Body of pancreas (tissue), 4 donors: ENCODE measurements at regions not wholly inside any gene's neighbourhood (a gene's known extent, or its start where the extent isn't known, plus 50 kb on each side); places are given as distances from the start of the nearest gene placed in this dataset.

Experiments used
- ATAC-seq: fragments of 150-250 bp; one replicate; pipeline ENCODE4 v1.9.1; 2016
- DNase-seq, 4 donors: peaks; one replicate each; pipeline ENCODE4 v3.0.0-alpha.2; 2019
- H3K27ac ChIP-seq, 4 donors: fragments of 200-600 bp; sonication (generic); 1 replicate in 3 of 4; 2 replicates in 1 of 4; pipeline versions ENCODE4 v1.5.1 to v1.6.1; 2016 to 2019; ENCODE audit warnings: mild to moderate bottlenecking in 1 of 4, mixed read lengths in 1 of 4, moderate library complexity in 1 of 4
- H3K27me3 ChIP-seq, 2 donors: fragments of 200-600 bp; sonication (generic); one replicate each; pipeline ENCODE4 v1.6.0; 2016; ENCODE audit warnings: mild to moderate bottlenecking in 1 of 2
- H3K36me3 ChIP-seq, 2 donors: fragments of 200-600 bp; sonication (generic); replicated peaks in 1 of 2; 2 replicates each; pipeline ENCODE4 v1.5.1; 2016; ENCODE audit warnings: low read depth in 2 of 2; ENCODE audit not compliant: insufficient read depth in 1 of 2
- H3K4me1 ChIP-seq: fragments of 200-600 bp; sonication (generic); one replicate; pipeline ENCODE4 v1.6.0; 2016
- H3K4me3 ChIP-seq, 2 donors: fragments of 200-600 bp; sonication (generic); 1 replicate in 1 of 2; 2 replicates in 1 of 2; pipeline ENCODE4 v1.5.1; 2016 to 2019
- H3K9me3 ChIP-seq, 3 donors: fragments of 200-600 bp; sonication (generic); 1 replicate in 2 of 3; 2 replicates in 1 of 3; pipeline ENCODE4 v1.5.1; 2016
- CTCF ChIP-seq, 7 experiments: fragments of 450-650 bp in 4 of 7; fragments of 200-600 bp in 3 of 7; sonication (generic) in 3 of 7; IDR thresholded peaks; one replicate each; pipeline ENCODE4 v1.5.1; 2016 to 2019; ENCODE audit warnings: antibody characterized with exemption in 7 of 7
- POLR2A ChIP-seq, 3 donors: fragments of 450-650 bp; IDR thresholded peaks; one replicate each; pipeline ENCODE4 v1.6.1; 2016; ENCODE audit warnings: antibody characterized with exemption in 3 of 3, mild to moderate bottlenecking in 2 of 3
- WGBS, 2 donors: methylation state at CpG; one replicate each; pipeline ENCODE4 v1.1.5; 2017; 5-methylcytosine and 5-hydroxymethylcytosine counted together
- intact Hi-C: fragments of 100-400 bp; cut with DNase I; formaldehyde crosslinking; loops from one replicate; pipeline ENCODE4 v1.15.1; 2023

GRCh38 chr10:43867113-43867512 is 218.4 kb upstream of the ZNF32 start:
- 85 to 93% methylated on average over 7 of the region's 7 CpGs for WGBS, 2 donors
- ATAC-seq: no peak
- H3K4me1 ChIP-seq: peaks cover 15% of the 10 kb centered on the region
- intact Hi-C loops: no loop called here
- TF ChIP-seq POLR2A (IDR thresholded peaks at IDR 0.05) (no peak), CTCF (IDR thresholded peaks at IDR 0.05) (no peak)
- H3K27me3 ChIP-seq: no peaks in the 10 kb centered on the region
- DNase-seq: no peak
- no peaks in the 10 kb centered on the region for H3K9me3 ChIP-seq
- H3K4me3 ChIP-seq: no peak overlapping the region
- no peaks in the 10 kb centered on the region for H3K36me3 ChIP-seq
- no peak overlapping the region for H3K27ac ChIP-seq

- H3K4me3 ChIP-seq: no peak overlapping the region
- no peaks in the 10 kb centered on the region for H3K9me3 ChIP-seq
- no peaks in the 10 kb centered on the region for H3K27me3 ChIP-seq
- TF ChIP-seq CTCF (IDR thresholded peaks at IDR 0.05): no peak
- no peak for TF ChIP-seq POLR2A (IDR thresholded peaks at IDR 0.05)
- WGBS, 2 donors: 79 to 91% methylated on average over 6 of the region's 6 CpGs
- no peak overlapping the region for H3K27ac ChIP-seq
- ATAC-seq (no peak), DNase-seq (no peak)
- peaks cover 15% of the 10 kb centered on the region for H3K4me1 ChIP-seq
- H3K36me3 ChIP-seq: no peaks in the 10 kb centered on the region
- intact Hi-C loops: no loop called here
Observed at GRCh38 chr10:43866712-43867111, 218.0 kb upstream of the ZNF32 start.

- H3K27ac ChIP-seq: no peak overlapping the region
- peaks cover 15% of the 10 kb centered on the region for H3K4me1 ChIP-seq
- H3K36me3 ChIP-seq: no peaks in the 10 kb centered on the region
- no peak overlapping the region for H3K4me3 ChIP-seq
- intact Hi-C loops: no loop called here
- H3K27me3 ChIP-seq: no peaks in the 10 kb centered on the region
- no peaks in the 10 kb centered on the region for H3K9me3 ChIP-seq
- DNase-seq: no peak
- ATAC-seq: no peak
- 61 to 63% methylated on average over 13 of the region's 13 CpGs for WGBS, 2 donors
- TF ChIP-seq POLR2A (IDR thresholded peaks at IDR 0.05): no peak
- no peak for TF ChIP-seq CTCF (IDR thresholded peaks at IDR 0.05)
Observed at GRCh38 chr10:43865265-43866135, 216.8 kb upstream of the ZNF32 start.

- intact Hi-C loops: no loop called here
- Histone ChIP-seq H3K36me3 (no peaks in the 10 kb centered on the region), H3K27me3 (no peaks in the 10 kb centered on the region), H3K27ac (peak overlapping the region in 3 of 4 donors; percentile 50 to 74 (median 52)), H3K9me3 (no peaks in the 10 kb centered on the region), H3K4me1 (peaks cover 15% of the 10 kb centered on the region), H3K4me3 (no peak overlapping the region)
- DNase-seq (no peak), ATAC-seq (no peak)
- WGBS, 2 donors: 93 to 94% methylated on average over 5 to 6 of the region's 6 CpGs
- TF ChIP-seq POLR2A (IDR thresholded peaks at IDR 0.05): no peak
- no peak for TF ChIP-seq CTCF (IDR thresholded peaks at IDR 0.05)
Observed at GRCh38 chr10:43864656-43865055, 216.0 kb upstream of the ZNF32 start.
